CD14-positive monocyte (primary cell): ENCODE measurements at regions not wholly inside any gene's neighbourhood (a gene's known extent, or its start where the extent isn't known, plus 50 kb on each side); places are given as distances from the start of the nearest gene placed in this dataset.

Source experiments
- DNase-seq, 3 donors: peaks; one replicate each; pipeline ENCODE4 v3.0.0-alpha.2; 2011 to 2022
- H2AFZ ChIP-seq: 2 replicates; pipeline ENCODE4 v1.6.0; 2012; ENCODE audit warnings: mild to moderate bottlenecking, low read depth, low read length, inconsistent platforms; ENCODE audit not compliant: insufficient read depth, poor library complexity, severe bottlenecking
- H3K27ac ChIP-seq, 2 donors: 1 replicate in 1 of 2; 2 replicates in 1 of 2; pipeline ENCODE4 v1.5.1; 2012 to 2013; ENCODE audit warnings: low read length in 2 of 2, control low read depth in 1 of 2, inconsistent platforms in 1 of 2, low read depth in 1 of 2, mild to moderate bottlenecking in 1 of 2
- H3K27me3 ChIP-seq, 2 donors: one replicate each; pipeline versions ENCODE4 v1.6.0 to v1.6.1; 2011 to 2013; ENCODE audit warnings: low read length in 2 of 2; ENCODE audit not compliant: control insufficient read depth in 2 of 2, insufficient read depth in 2 of 2
- H3K36me3 ChIP-seq, 2 donors: replicated peaks in 1 of 2; 1 replicate in 1 of 2; 2 replicates in 1 of 2; pipeline versions ENCODE4 v1.5.1 to v1.6.1; 2012 to 2013; ENCODE audit warnings: low read length in 2 of 2, control low read depth in 1 of 2, inconsistent platforms in 1 of 2, mild to moderate bottlenecking in 1 of 2; ENCODE audit not compliant: insufficient read depth in 2 of 2, control insufficient read depth in 1 of 2
- H3K4me1 ChIP-seq, 2 donors: 1 replicate in 1 of 2; 2 replicates in 1 of 2; pipeline versions ENCODE4 v1.5.1 to v1.6.1; 2012 to 2013; ENCODE audit warnings: low read length in 2 of 2, control low read depth in 1 of 2, inconsistent platforms in 1 of 2, mild to moderate bottlenecking in 1 of 2, moderate library complexity in 1 of 2; ENCODE audit not compliant: insufficient read depth in 2 of 2, control insufficient read depth in 1 of 2
- H3K4me2 ChIP-seq: replicated peaks from 2 replicates; pipeline ENCODE3; 2012; ENCODE audit warnings: low read length, moderate library complexity, mild to moderate bottlenecking; ENCODE audit not compliant: poor library complexity, severe bottlenecking; ENCODE audit errors: extremely low read depth
- H3K4me3 ChIP-seq, 3 experiments: fragments of 200-600 bp in 1 of 3; sonication (generic) in 1 of 3; replicated peaks in 1 of 3; 1 replicate in 2 of 3; 2 replicates in 1 of 3; pipeline ENCODE4 v1.5.1; 2011 to 2013; ENCODE audit warnings: low read length in 3 of 3, mild to moderate bottlenecking in 3 of 3, control low read depth in 2 of 3, low read depth in 2 of 3, inconsistent platforms in 1 of 3, moderate library complexity in 1 of 3
- H3K79me2 ChIP-seq: 2 replicates; pipeline ENCODE4 v1.6.0; 2012; ENCODE audit warnings: mild to moderate bottlenecking, control low read depth, inconsistent platforms, low read length, moderate library complexity; ENCODE audit not compliant: insufficient read depth
- H3K9ac ChIP-seq: 2 replicates; pipeline ENCODE4 v1.6.0; 2017; ENCODE audit warnings: low read length, mild to moderate bottlenecking; ENCODE audit not compliant: insufficient read depth, poor library complexity, severe bottlenecking
- H3K9me3 ChIP-seq, 2 donors: replicated peaks in 1 of 2; 1 replicate in 1 of 2; 2 replicates in 1 of 2; pipeline versions ENCODE4 v1.5.1 to v1.6.1; 2012 to 2013; ENCODE audit warnings: low read length in 2 of 2, control low read depth in 1 of 2; ENCODE audit not compliant: control insufficient read depth in 1 of 2, insufficient read depth in 1 of 2
- H4K20me1 ChIP-seq: 2 replicates; pipeline ENCODE4 v1.6.0; 2012; ENCODE audit warnings: mild to moderate bottlenecking, low read length, control low read depth, moderate library complexity; ENCODE audit not compliant: insufficient read depth
- H3K27ac Mint-ChIP-seq, 7 donors: one replicate each; pipeline ENCODE4 v1.8.0; 2020; ENCODE audit warnings: mild to moderate bottlenecking in 7 of 7, mixed read lengths in 7 of 7, moderate library complexity in 6 of 7, inconsistent platforms in 2 of 7
- H3K27me3 Mint-ChIP-seq, 3 donors: one replicate each; pipeline ENCODE4 v1.8.0; 2021 to 2022; ENCODE audit warnings: low read depth in 3 of 3, mild to moderate bottlenecking in 3 of 3, mixed read lengths in 3 of 3, moderate library complexity in 3 of 3, inconsistent platforms in 1 of 3
- H3K36me3 Mint-ChIP-seq, 2 donors: one replicate each; pipeline ENCODE4 v1.8.0; 2020; ENCODE audit warnings: mixed read lengths in 2 of 2, inconsistent platforms in 1 of 2, mild to moderate bottlenecking in 1 of 2
- H3K4me1 Mint-ChIP-seq: one replicate; pipeline ENCODE4 v1.8.0; 2020; ENCODE audit warnings: mild to moderate bottlenecking, mixed read lengths
- H3K4me3 Mint-ChIP-seq, 2 donors: one replicate each; pipeline ENCODE4 v1.8.0; 2020; ENCODE audit warnings: mild to moderate bottlenecking in 2 of 2, mixed read lengths in 2 of 2, moderate library complexity in 1 of 2
- H3K9me3 Mint-ChIP-seq, 7 donors: one replicate each; pipeline ENCODE4 v1.8.0; 2020 to 2022; ENCODE audit warnings: mixed read lengths in 7 of 7, mild to moderate bottlenecking in 6 of 7, moderate library complexity in 6 of 7, inconsistent platforms in 2 of 7
- WGBS: methylation state at CpG from one replicate; pipeline ENCODE4 v1.1.5; 2013; ENCODE audit warnings: missing lambda C conversion rate; ENCODE audit not compliant: insufficient coverage; 5-methylcytosine and 5-hydroxymethylcytosine counted together
- intact Hi-C, 2 donors: fragments of 100-400 bp; cut with micrococcal nuclease; formaldehyde crosslinking; loops; one replicate each; pipeline versions ENCODE4 v1.15.0 to v1.15.1; 2023
- TF ChIP-seq, protein P1 (sequence below): fragments of 200-600 bp; IDR thresholded peaks from one replicate; pipeline ENCODE4 v1.8.0; 2022; ENCODE audit warnings: antibody characterized with exemption, mild to moderate bottlenecking

DNA sequence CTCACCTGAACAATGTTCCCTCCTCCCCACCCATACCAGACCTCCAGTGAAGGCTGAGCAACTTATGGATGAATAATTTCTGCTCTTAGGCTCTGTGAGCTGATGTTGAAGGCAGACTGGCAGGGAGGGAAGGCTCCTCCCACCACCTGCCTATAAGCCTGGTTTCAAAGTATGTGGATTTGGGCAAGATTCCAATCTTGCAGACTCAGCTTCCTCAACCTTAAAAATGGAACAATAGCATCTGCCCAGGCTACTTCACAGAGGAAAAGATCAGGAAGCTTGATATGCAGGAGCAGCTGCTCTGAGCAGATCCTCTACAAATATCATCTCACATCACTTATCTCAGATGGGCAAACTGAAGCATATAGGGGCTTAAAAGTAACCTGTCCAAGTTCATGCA, 112.2 kb downstream of the ZFP36L2 start:
- DNase-seq, result peak in 1 of 3 donors; percentile 17
- H3K4me3 ChIP-seq, result no peak overlapping the region
- peaks cover under 1% of the 10 kb centered on the region in 2 donors for H3K9me3 ChIP-seq
- Mint-ChIP-seq H3K36me3 (peaks cover 0 to 10% of the 10 kb centered on the region in 2 donors), H3K9me3 (peaks cover 0 to 7% (median 3%) of the 10 kb centered on the region in 7 donors), H3K27me3 (peaks cover 0 to 2% (median 1%) of the 10 kb centered on the region in 3 donors), H3K27ac (peak overlapping the region in 2 of 7 donors; percentile 57 to 83), H3K4me3 (no peak overlapping the region), H3K4me1 (peaks cover 81% of the 10 kb centered on the region)
- TF ChIP-seq, protein P1, sequence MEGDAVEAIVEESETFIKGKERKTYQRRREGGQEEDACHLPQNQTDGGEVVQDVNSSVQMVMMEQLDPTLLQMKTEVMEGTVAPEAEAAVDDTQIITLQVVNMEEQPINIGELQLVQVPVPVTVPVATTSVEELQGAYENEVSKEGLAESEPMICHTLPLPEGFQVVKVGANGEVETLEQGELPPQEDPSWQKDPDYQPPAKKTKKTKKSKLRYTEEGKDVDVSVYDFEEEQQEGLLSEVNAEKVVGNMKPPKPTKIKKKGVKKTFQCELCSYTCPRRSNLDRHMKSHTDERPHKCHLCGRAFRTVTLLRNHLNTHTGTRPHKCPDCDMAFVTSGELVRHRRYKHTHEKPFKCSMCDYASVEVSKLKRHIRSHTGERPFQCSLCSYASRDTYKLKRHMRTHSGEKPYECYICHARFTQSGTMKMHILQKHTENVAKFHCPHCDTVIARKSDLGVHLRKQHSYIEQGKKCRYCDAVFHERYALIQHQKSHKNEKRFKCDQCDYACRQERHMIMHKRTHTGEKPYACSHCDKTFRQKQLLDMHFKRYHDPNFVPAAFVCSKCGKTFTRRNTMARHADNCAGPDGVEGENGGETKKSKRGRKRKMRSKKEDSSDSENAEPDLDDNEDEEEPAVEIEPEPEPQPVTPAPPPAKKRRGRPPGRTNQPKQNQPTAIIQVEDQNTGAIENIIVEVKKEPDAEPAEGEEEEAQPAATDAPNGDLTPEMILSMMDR, result no peak
- no peak overlapping the region for H3K9ac ChIP-seq
- H4K20me1 ChIP-seq, result no peaks in the 10 kb centered on the region
- no peak overlapping the region for H3K4me2 ChIP-seq
- no peaks in the 10 kb centered on the region for H3K27me3 ChIP-seq
- peak overlapping the region in 1 of 2 donors; percentile 11 for H3K27ac ChIP-seq
- H3K4me1 ChIP-seq, result peaks cover 76 to 92% of the 10 kb centered on the region in 2 donors
- H2AFZ ChIP-seq, result no peak overlapping the region
- H3K36me3 ChIP-seq, result no peaks in the 10 kb centered on the region
- H3K79me2 ChIP-seq, result no peaks in the 10 kb centered on the region
- intact Hi-C loops, result no loop called here

DNA sequence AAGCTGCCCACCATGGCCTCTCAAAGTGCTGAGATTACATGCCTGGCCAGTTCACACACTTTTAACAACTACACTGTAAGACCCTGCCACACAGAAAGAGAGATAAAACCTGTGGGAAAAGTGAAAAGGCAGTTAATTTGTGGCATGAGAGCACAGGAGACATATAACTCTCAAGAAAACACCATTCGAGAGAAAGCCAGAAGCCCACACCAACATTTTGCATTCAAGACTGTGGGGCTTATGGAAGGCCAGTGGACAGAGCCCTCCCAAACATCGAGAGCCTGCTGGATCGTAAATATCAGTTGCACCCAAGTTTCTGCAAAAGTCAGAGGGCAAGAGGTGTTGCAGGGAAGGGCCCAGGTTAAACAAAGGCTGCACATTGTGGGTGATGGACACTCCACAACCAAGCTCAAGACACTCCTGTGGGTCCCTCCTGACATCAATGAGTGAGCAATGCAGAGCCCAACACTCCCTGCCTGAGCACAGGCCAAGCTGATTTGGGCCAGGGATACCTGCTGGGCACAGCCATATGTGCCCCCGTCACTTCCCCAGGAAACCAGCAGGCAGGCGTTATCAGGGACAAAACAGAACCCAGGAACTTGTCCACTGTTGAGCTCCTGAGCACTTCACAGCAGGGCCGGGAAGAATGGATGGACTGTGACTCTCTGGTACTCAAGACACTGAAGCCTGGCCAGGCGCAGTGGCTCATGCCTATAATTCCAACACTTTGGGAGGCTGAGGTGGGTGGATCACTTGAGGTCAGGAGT, 114.4 kb downstream of the ZFP36L2 start:
- no peaks in the 10 kb centered on the region for H3K9me3 ChIP-seq
- peaks cover 92 to 100% of the 10 kb centered on the region in 2 donors for H3K4me1 ChIP-seq
- Mint-ChIP-seq H3K27ac (peak overlapping the region in 5 of 7 donors; percentile 5 to 70 (median 28)), H3K36me3 (peaks cover 2 to 5% of the 10 kb centered on the region in 2 donors), H3K9me3 (peaks cover 0 to 5% (median 0%) of the 10 kb centered on the region in 7 donors), H3K27me3 (peaks cover 0 to 7% (median 1%) of the 10 kb centered on the region in 3 donors), H3K4me3 (no peak overlapping the region), H3K4me1 (peaks cover 90% of the 10 kb centered on the region)
- no peaks in the 10 kb centered on the region for H3K36me3 ChIP-seq
- H3K27me3 ChIP-seq, result no peaks in the 10 kb centered on the region
- H3K79me2 ChIP-seq, result no peaks in the 10 kb centered on the region
- intact Hi-C loops, result no loop called here
- 56% methylated on average over 3 of the region's 7 CpGs for WGBS
- no peak overlapping the region for H3K4me3 ChIP-seq
- no peak overlapping the region for H2AFZ ChIP-seq
- DNase-seq, result no peak
- H3K27ac ChIP-seq, result peak overlapping the region in 1 of 2 donors; percentile 21
- H3K9ac ChIP-seq, result no peak overlapping the region
- no peaks in the 10 kb centered on the region for H4K20me1 ChIP-seq
- TF ChIP-seq, protein P1, result no peak
- H3K4me2 ChIP-seq, result no peak overlapping the region
